ENCODE measurements at regions not wholly inside any gene's neighbourhood (a gene's known extent, or its start where the extent isn't known, plus 50 kb on each side); places are given as distances from the start of the nearest gene placed in this dataset.

DNA sequence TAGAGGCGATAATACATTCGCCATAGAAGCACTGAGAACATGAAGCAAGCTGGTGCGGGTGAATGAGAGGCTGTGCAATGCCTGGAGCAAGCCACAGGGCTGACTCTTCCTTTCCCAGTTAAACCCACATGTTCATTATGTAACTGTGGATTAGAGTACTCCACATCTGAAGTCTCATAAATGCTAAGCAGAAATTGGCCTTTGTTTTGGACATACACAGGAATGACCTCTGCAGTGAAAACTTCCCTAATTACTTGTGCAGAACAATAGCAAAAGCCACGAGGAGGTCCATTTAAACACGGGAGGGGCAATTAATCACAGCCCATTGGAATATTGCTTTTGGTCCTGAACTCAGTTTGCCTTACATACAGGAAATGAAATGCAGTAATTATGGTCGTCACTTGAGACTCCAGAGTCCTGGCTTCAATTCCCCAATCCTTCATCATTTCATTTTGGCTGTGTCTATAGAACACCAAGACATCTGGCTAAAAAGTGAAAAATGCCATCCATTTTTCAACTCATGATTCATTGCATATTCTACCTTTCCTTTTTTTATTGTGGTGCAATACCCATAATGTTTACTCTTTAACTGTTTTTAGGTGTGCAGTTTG is 78.7 kb upstream of the CXCL12 start:
- no peak for DNase-seq (ENCODE audit: low read depth, low spot score)
- Histone ChIP-seq H4K20me1 (ENCODE audit: insufficient read depth) (no peaks in the 10 kb centered on the region), H3K4me3 (replicated peaks in 1 of 2; ENCODE audit: low read depth in 1 of 2, low read length in 2 of 2) (no peak overlapping the region), H3K4me1 (ENCODE audit: control insufficient read depth in 1 of 2, insufficient read depth in 2 of 2, low read length in 2 of 2) (no peaks in the 10 kb centered on the region), H3K9ac (ENCODE audit: low read length) (no peak overlapping the region), H3K36me3 (ENCODE audit: control insufficient read depth in 1 of 2, insufficient read depth in 2 of 2, low read length in 2 of 2) (no peaks in the 10 kb centered on the region), H3K27me3 (ENCODE audit: insufficient read depth, low read length) (no peaks in the 10 kb centered on the region; the same call in 1 of the 2 replicates), H3K4me2 (ENCODE audit: low read length) (no peak overlapping the region), H2AFZ (ENCODE audit: low read depth, low read length, poor library complexity, severe bottlenecking) (no peak overlapping the region), H3K9me3 (ENCODE audit: control insufficient read depth in 1 of 2, insufficient read depth in 1 of 2, low read depth in 1 of 2, low read length in 2 of 2) (no peaks in the 10 kb centered on the region), H3K9me2 (ENCODE audit: insufficient read depth) (no peaks in the 10 kb centered on the region), H3K27ac (ENCODE audit: low read depth, low read length) (no peak overlapping the region), H3K79me2 (ENCODE audit: insufficient read depth, low read length) (no peaks in the 10 kb centered on the region)
- TF ChIP-seq SIN3A (IDR thresholded peaks at IDR 0.05; ENCODE audit: low read depth): no peak
- TF ChIP-seq, protein P1, sequence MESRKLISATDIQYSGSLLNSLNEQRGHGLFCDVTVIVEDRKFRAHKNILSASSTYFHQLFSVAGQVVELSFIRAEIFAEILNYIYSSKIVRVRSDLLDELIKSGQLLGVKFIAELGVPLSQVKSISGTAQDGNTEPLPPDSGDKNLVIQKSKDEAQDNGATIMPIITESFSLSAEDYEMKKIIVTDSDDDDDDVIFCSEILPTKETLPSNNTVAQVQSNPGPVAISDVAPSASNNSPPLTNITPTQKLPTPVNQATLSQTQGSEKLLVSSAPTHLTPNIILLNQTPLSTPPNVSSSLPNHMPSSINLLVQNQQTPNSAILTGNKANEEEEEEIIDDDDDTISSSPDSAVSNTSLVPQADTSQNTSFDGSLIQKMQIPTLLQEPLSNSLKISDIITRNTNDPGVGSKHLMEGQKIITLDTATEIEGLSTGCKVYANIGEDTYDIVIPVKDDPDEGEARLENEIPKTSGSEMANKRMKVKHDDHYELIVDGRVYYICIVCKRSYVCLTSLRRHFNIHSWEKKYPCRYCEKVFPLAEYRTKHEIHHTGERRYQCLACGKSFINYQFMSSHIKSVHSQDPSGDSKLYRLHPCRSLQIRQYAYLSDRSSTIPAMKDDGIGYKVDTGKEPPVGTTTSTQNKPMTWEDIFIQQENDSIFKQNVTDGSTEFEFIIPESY (IDR thresholded peaks at IDR 0.05; ENCODE audit: extremely low read depth, insufficient replicate concordance, low read length): no peak
- no peak for TF ChIP-seq YY1 (IDR thresholded peaks at IDR 0.05; ENCODE audit: extremely low read depth, insufficient replicate concordance, low read depth, low read length)
- no peak for TF ChIP-seq CBX3 (IDR thresholded peaks at IDR 0.05; ENCODE audit: low read depth)
- TF ChIP-seq, protein P2, sequence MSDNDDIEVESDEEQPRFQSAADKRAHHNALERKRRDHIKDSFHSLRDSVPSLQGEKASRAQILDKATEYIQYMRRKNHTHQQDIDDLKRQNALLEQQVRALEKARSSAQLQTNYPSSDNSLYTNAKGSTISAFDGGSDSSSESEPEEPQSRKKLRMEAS (IDR thresholded peaks at IDR 0.05): no peak
- TF ChIP-seq, protein P3, sequence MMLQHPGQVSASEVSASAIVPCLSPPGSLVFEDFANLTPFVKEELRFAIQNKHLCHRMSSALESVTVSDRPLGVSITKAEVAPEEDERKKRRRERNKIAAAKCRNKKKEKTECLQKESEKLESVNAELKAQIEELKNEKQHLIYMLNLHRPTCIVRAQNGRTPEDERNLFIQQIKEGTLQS (IDR thresholded peaks at IDR 0.05): no peak
- no peak for TF ChIP-seq CEBPB (IDR thresholded peaks at IDR 0.05; ENCODE audit: low read depth)
- no peak for TF ChIP-seq ELF1 (IDR thresholded peaks at IDR 0.05; ENCODE audit: borderline replicate concordance, low read depth)
- no peak for TF ChIP-seq SP1 (IDR thresholded peaks at IDR 0.05; ENCODE audit: low read depth)
- no peak for TF ChIP-seq JUND (IDR thresholded peaks at IDR 0.05)
- no peak for TF ChIP-seq POLR2AphosphoS5 (IDR thresholded peaks at IDR 0.05; ENCODE audit: low read depth, low read length)
- TF ChIP-seq, protein P4, sequence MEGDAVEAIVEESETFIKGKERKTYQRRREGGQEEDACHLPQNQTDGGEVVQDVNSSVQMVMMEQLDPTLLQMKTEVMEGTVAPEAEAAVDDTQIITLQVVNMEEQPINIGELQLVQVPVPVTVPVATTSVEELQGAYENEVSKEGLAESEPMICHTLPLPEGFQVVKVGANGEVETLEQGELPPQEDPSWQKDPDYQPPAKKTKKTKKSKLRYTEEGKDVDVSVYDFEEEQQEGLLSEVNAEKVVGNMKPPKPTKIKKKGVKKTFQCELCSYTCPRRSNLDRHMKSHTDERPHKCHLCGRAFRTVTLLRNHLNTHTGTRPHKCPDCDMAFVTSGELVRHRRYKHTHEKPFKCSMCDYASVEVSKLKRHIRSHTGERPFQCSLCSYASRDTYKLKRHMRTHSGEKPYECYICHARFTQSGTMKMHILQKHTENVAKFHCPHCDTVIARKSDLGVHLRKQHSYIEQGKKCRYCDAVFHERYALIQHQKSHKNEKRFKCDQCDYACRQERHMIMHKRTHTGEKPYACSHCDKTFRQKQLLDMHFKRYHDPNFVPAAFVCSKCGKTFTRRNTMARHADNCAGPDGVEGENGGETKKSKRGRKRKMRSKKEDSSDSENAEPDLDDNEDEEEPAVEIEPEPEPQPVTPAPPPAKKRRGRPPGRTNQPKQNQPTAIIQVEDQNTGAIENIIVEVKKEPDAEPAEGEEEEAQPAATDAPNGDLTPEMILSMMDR (IDR thresholded peaks at IDR 0.05 in 2 of 3, conservative IDR thresholded peaks at IDR 0.05 in 1 of 3; ENCODE audit: borderline replicate concordance in 1 of 3, insufficient read depth in 1 of 3, low read depth in 2 of 3, low read length in 2 of 3): no peak
- no peak for TF ChIP-seq FOSL1 (IDR thresholded peaks at IDR 0.05; ENCODE audit: low read depth)
- intact Hi-C loops (cut with micrococcal nuclease): no loop called here
- ChIA-PET RAD21 (ENCODE audit: low non-redundant PET in 1 of 2, low total read pairs in 2 of 2, uncharacterized antibody in 2 of 2, unreplicated experiment in 2 of 2) (no interaction called here), CTCF (no interaction called here), POLR2A (no interaction called here)
- BruUV-seq (replicated peaks): no TSS peak
- ATAC-seq: no peak

Measured in HCT116 (cell line).